ENCODE measurements at regions not wholly inside any gene's neighbourhood (a gene's known extent, or its start where the extent isn't known, plus 50 kb on each side); places are given as distances from the start of the nearest gene placed in this dataset.

- TF ChIP-seq EP300 (IDR thresholded peaks at IDR 0.05) (no peak), CTCF (IDR thresholded peaks at IDR 0.05) (no peak), POLR2A (IDR thresholded peaks at IDR 0.05) (no peak)
Observed at GRCh38 chr11:130606781-130607511, 158.5 kb downstream of the ADAMTS15 start.
